DMS114 treated with DMSO at 0.1 percent for 48 hours (cell line): ENCODE measurements at regions not wholly inside any gene's neighbourhood (a gene's known extent, or its start where the extent isn't known, plus 50 kb on each side); places are given as distances from the start of the nearest gene placed in this dataset.
"Not testable (repeated sequence)": the region's sequence is repeated elsewhere in the genome, so short reads cannot be mapped to it uniquely, and the experiment has no call there.

ENCODE experiments used
- DNase-seq: peaks from one replicate; lab custom pipeline; 2025; ENCODE audit not compliant: unreplicated experiment; lab: John Stamatoyannopoulos, UW

DNA sequence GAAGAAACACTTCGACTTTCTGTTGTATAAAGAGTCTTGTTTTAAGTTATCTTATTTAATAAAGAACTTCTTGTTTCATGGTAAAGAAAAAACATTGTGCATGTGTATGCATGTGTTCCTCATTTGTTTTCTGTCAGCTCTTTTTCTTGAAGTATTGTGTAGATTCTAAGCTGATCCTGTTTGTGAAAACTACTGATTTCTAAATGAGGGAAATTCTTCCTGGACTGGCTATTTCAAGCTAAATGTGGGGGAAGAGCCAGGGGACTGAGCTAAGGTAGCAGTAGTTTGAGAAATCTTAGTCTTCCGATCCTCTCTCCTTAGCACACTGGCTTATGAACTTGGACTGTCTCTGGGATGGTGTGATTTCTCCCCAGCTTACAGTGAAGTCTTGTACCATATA, 56.4 kb upstream of the RBMS1 start:
- no peak for DNase-seq

DNA sequence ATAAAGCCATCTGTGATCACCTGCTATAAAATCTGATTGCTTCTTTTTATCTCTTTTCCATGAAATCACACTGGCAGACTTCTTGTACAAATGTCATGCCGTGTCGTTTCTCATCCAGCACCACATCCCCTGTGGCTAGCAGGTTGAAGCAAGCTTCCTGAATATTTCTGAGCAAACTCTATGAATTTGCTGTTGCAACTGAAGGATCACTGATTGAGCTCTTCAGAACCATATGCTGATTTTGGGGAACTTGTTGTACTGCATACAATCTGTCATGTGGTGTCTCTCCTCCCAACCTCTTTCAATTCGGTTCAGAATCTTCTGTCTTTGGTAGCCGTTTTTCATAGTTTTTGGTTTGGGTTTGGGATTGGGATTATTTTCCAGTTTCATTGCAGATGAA, 57.7 kb upstream of the RBMS1 start:
- no peak for DNase-seq

DNA sequence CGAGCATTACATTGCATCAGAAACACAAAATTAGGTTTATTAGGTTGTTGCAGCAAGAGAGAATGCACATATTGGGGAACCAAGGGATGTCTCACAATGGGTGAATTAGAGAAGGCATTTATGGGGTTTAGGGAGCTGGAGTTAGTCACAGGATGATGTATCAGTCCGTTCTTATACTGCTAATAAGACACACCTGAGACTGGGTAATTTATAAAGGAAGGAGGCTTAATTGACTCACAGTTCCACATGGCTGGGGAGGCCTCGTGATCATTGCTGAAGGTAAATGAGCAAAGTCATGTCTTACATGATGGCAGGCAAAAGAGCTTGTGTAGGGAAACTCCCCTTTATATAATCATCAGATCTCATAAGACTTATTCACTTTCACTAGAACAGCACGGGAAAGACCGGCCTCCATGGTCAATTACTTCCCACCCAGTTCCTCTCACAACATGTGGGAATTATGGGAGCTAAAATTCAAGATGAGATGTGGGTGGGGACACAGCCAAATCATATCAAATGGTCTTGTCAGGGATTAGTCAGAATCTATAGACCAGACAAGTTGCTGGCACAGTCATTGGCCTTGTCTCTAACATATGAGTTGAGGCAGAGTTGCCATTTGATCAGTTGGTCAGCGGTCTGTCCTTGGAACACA, 61.9 kb upstream of the RBMS1 start:
- DNase-seq: no peak

DNA sequence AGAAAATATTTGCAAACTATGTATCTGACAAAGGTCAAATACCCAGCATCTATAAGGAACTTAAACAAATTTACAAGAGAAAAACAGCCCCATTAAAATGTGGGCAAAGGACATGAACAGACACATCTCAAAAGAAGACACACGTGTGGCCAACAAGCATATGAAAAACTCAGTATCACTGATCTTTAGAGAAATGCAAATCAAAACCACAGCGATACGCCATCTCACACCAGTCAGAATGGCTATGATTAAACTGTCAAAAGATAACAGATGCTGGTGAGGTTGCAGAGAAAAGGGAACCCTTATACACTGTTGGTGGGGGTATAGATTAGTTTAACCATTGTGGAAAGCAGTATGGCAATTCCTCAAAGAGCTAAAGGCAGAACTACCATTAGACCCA, 64.3 kb upstream of the RBMS1 start:
- no peak for DNase-seq

DNA sequence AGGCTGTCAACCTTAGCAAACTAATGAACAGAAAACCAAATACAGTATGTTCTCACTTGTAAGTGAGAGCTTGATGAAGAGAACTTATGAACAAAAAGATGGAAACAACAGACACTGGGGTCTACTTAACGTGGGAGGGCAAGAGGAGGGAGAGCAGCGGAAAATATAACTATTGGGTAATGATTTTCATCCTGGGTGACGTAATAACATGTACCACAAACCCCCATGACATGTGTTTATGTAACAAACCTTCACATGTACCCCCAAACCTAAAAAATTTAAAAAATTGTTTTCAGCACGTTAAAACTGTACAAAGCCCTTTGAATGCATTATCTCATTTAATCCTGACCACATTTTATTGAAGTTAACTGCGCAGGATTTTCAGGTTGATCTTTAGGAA, 64.9 kb upstream of the RBMS1 start:
- DNase-seq: no peak

DNA sequence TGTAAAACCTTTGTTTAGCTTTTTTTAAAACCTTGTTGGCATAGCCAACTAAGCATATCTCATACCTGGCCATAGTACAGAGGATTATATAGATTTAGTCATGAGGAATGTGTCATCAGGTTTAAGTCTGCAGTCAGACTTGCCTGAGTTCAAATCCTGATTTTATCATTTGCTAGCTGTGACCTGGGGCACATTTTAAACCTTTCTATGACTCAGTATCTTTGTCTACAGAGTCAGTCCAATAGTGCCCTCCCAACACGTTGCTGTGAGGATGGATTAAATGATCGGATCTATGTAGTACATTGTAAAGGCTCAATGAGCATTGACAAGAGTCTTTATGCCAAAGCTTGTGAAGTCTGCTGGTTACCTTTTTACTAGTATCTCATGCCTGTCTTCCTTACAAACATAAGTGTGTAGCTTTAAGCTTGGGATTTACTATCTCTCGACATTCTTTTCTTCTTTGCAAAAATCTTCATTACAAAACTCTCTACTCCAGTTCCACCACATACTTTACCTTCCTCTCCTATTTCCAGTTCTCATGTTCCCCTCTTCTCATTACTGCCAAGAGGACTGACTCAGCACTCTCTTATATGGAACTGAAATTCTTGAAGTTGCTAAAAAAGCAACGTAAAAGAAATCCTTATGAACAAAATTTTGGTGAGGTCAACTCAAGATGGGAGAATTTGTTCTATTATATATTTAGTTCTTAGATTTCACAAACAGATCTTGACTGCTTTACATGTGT, 68.1 kb upstream of the RBMS1 start:
- DNase-seq: no peak

DNA sequence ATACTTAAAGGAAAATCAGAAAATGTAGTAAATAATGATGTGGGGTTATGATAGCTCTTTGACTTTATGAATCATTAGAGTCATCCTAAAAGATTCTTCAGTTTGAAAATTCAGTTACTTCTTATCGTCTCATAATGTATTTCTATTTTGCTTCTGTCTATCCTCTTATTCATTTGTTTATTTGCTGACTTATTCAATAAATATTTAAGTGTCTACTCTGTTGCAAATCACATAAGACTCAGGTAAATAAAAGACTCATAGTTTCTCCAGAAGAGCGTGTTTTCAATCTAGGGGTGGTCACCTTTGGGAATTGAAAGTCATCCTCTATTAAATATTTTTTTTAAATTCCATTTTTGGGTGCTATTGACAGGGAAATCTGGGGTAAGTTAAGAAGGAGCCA, 69.1 kb upstream of the RBMS1 start:
- no peak for DNase-seq

DNA sequence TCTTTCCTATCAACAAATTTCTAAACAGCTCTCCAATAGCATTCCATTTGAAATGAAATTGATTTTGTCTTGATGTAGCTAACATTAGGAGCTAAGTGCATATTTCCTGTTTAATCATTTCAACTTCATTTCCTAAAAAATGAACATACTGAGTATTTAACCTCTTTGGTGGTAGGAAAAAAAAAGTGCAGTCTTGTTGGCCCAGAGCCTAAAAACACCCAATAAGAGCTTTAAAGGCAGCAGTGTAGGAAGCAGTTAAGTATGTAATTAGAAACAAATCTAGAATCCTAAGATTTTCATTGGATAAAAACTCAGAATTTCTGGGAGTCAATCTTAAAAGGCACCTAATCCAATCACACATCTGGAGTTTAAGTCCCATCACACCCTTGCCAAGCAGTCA, 71.0 kb upstream of the RBMS1 start:
- DNase-seq: no peak

DNA sequence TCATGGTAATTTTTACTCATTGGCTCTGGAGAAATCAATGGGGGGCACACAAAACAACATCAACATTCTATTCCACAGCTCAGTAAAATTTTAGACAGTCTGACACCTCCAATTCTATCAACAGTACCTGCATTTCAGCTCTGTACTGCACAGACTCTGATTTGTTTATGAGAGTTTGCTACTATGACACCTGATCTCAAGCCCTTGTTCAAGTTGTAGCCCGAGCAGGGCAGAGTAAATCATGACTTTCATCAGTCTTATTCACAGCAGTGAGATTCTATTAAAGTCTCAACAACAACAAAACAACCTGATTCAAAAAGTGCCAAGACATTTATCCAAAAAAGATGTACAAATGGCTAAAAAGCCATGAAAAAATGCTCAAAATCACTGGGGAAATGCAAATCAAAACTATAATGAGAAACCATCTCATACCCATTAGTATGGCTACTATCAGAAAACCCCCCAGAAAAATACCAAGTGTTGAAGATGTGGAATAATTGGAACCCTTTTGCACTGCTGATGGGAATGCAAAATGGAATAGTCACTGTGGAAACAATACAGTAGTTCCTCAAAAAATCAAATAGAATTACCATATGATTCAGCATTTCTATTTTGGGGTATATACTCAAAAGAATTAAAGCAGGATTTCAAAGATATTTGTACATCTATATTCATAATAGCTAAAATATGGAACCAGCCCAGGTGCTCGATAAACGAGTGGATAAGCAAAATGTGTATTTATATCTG, 71.7 kb upstream of the RBMS1 start:
- DNase-seq: no peak

DNA sequence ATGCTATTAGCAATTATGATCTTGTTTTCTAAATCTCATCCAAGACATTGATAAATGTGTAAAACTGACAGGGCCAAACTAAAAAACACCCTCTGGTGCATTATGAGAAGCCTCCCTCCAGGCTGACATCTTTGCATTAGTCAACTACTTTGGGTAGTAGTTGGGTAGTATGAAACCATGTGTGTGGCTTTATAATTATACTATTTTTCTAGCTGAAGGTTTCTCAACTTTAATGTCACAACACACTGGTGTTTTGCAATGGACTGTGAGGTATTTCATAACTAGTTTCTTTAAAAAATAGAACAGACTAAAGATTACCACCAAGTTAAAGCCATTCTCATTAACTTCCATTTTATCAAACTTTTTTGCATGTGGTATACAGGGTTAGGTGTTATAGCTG, 73.1 kb upstream of the RBMS1 start:
- no peak for DNase-seq

DNA sequence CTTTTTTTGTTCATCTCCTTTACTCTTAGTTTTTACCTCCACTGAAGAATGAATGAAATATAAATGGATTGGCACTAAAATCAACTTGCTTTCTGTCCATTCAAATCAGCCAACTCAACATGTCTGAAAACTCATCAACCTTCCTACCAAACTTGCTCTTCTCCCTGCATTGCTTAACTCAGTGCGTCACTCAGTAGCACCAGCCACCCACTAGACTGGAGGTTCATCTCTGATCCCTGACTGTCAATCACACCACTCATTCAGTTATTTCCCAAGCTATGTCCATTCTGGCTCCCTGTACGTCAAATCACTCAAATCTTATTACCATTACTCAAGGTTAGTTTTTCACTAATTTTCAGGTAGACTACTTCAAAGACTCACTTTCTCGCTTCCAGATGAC, 75.2 kb upstream of the RBMS1 start:
- DNase-seq: no peak

DNA sequence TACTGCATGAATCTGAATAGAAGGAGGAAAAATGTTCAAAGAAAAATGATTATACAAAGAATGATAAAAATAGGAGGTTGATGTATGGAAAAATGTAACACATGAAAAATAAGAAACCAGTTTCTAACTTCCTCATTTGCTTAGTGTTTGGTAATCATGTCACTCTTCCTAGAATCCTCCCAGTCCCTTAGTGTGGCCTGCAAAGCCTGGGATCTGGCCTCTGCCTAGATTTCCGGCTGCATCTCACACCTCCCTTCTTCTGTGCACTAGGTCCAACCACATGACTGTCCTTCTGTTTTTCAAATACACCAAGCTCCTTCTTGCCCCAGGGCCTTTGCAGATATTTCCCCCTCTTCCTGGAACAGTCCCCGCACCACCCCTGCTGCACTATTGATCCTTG, 76.8 kb upstream of the RBMS1 start:
- no peak for DNase-seq

DNA sequence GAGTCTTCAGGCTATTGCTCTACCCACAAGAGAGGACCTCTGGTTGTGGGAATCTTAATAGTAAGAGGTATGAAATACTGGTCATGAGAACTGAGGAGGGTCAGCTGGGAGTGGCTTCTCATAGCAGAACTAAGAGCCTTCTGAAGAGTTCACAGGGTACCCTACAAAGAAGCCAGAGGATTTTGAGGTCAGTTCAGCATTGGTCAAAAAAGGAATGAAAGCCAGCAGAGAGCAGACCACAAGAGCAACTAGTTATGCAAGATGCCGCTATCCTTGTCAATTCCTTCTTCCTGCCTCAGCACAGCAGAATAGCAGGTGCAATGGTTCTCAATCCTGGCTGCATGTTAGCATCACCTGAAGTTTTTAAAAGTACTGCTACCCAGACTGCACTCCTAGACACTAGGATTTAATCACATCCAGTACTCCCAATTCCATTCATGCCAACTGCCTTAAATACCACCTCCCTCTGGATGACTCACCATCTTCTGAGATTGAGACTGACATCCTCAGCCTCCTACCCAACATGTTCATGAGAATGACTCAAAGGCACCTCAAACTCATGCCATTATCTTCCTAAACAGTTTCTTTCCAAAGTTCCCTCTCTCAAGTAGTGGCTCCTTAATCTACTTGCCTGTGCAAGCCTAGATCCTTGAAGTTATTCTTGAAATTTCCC, 81.0 kb upstream of the RBMS1 start:
- DNase-seq: no peak

DNA sequence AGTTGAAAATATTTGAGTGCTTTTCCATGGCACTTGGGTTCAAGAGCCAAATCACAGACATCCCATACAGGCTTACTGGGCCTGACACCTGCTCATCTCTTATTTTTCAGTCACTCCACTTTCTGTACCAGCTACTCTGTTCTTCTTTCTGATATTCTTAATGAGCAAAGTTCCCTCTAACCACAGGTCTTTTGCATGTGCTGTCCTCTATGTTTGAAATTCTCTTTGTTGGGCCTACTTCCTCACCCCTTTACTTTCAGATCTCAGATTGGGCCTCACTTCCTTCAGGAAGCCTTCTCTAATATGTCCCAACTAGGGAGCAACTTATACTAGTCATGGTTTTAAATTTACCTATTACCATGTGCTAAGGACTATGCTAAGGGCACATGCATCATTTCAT, 81.8 kb upstream of the RBMS1 start:
- no peak for DNase-seq

DNA sequence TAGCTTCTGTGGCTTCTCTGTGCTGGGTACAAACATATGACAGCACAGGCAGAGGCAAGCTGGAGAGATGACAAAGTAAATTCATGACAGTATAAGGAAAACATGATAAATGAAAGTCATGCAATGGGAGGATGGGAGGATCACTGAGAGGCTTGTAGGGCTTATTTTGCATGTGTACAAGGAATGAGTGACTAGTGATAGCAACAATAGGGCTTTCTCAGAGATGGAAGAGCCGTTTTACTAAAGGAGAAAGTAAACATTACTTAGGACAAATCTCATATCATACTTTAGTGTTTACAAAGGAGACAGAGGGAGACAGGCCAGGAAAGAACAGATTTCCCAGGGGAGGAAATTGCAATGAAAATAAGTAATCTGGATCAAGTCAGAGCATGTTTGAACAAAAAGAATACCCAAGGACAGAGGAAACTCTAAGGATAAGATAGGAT, 82.5 kb upstream of the RBMS1 start:
- no peak for DNase-seq

DNA sequence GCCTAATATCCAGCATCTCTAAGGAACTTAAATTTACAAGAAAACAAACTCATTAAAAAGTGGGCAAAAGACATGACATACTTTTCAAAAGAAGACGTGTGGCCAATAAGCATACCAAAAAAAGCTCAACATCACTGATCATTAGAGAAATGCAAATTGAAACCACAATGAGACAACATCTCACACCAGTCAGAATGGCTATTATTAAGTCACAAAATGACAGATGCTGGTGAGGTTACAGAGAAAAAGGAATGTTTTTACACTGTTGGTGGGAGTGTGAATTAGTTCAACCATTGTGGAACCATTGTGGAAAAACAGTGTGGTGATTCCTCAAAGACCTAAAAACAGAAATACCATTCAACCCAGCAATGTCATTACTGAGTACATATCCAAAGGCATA, 83.5 kb upstream of the RBMS1 start:
- not testable (repeated sequence) for DNase-seq

DNA sequence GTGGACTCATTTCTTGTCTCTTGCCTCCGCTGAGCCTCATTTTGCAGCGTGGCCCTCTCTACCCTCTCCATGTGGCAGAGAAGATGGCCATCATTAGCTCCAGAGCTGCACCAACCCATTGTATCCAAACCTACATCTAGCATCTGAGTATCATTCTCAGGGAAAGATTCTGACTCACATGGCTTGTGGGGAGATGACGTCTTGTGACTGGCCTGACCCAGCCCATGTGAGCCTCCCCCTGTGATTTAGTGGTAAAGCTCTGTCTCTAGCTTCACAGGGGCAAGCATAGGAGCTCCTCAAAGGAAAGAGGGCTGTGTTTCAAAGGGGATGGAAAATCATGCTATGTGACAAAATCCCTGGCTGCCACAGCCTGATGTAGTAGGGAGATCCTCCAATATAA, 87.4 kb upstream of the RBMS1 start:
- no peak for DNase-seq

DNA sequence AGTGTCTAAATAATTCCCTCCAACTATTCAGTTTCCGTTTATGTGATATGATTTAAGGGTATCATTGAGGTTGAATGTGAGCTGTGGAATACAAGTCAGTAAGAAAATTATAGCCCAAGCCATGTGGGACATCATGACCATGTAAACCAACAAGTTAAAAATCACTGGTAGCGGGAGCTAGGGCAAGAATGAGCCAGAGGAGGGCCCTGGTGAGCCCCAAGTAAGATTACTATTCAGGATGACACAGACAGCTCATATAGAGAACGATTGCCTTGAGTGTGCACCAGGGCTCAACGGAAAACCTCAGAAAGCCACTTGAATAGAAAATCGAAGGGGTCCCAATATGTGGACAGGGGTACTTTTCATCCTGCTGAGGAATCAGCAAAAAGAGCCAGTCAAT, 87.8 kb upstream of the RBMS1 start:
- DNase-seq: no peak

DNA sequence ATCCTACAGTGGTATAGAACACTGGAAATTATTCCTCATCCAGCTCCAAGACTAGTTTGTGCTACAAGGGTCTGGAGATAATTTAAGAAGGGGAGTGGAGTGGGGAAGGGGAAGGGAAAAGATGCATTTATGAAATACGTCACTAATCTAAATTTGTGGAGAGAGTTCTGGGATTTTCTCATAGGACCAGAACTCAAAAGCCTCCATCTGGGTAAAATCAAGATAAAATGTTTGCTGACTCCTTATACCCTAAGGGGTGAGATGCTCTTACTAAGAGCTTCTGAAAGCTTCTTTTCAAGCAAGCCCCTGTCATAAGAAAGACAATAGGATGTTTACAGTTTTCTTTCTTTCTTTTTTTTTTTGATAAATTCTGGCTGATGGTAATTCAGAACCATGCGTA, 88.5 kb upstream of the RBMS1 start:
- no peak for DNase-seq

DNA sequence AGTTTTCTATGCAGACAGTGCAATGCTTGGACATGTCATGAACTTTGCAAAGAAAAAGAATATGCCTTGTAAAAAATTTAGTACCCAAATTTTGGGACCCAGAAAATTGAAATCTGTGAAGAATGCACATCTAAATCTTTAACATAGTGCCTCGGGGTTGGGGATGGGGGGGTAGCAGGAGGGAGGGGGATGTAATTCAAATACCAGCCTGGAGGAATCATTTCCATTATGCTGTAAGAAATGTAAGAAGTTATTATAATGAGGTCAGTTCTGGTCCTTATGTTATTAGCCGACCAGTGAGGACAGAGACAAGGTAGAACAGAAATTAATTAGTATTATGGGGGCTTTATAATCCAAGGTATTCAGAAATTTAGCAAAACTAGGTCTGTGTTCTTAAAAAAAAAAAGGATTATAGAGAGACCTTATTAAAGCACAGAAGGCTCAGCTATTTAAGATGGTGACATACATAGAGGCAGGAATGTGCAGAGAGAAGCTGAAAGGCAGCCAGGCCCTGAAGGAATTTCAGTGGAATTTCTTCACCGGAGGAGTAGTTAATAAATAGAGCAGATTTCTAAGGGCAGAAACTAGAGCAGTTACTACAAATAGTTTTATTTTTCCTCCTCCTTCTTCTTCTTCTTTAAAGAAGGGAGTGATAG, 89.0 kb upstream of the RBMS1 start:
- DNase-seq: no peak

DNA sequence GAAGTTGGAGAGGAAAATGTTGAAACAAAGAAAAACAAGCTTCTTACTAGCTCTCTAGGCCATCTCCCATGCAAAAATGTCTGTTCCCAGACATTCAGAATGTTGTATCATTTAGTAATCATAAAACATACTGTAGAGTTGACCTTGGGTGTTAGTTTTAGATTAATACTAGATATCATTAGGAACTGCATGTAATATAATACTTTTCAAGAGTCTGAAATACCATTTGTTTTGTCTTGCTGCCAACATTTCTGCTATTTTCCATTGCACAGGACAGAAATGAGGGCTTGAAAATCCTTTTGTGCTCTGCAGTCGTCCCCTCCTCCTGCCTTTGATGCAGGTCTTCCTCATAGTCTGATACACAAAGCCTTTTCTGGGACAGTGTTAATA, 89.5 kb upstream of the RBMS1 start:
- DNase-seq: no peak
